ENCODE measurements at regions not wholly inside any gene's neighbourhood (a gene's known extent, or its start where the extent isn't known, plus 50 kb on each side); places are given as distances from the start of the nearest gene placed in this dataset.

DNA sequence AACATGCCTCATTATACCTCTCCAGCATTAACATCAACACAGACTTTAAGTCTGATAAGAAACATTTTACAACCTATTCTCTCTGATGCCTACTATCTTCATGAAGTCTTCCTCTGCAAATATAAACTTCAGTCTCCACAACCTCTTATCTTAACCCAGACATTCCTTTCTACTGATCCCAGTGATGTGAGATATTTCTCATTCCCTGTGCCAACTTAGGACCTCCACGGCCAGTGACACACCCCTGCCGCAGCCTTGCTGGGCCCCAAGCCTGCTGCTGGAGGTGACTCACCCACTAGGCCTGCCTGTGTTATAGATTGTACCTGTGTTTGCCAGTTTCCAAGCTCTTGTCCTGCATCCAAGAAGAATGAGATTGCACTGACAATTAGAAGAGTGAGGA is 734.5 kb upstream of the CADM2 start:
- DNase-seq (ENCODE audit: low read depth): no peak
- TF ChIP-seq, protein P1, sequence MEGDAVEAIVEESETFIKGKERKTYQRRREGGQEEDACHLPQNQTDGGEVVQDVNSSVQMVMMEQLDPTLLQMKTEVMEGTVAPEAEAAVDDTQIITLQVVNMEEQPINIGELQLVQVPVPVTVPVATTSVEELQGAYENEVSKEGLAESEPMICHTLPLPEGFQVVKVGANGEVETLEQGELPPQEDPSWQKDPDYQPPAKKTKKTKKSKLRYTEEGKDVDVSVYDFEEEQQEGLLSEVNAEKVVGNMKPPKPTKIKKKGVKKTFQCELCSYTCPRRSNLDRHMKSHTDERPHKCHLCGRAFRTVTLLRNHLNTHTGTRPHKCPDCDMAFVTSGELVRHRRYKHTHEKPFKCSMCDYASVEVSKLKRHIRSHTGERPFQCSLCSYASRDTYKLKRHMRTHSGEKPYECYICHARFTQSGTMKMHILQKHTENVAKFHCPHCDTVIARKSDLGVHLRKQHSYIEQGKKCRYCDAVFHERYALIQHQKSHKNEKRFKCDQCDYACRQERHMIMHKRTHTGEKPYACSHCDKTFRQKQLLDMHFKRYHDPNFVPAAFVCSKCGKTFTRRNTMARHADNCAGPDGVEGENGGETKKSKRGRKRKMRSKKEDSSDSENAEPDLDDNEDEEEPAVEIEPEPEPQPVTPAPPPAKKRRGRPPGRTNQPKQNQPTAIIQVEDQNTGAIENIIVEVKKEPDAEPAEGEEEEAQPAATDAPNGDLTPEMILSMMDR (IDR thresholded peaks at IDR 0.05; ENCODE audit: insufficient read depth, low read length, poor library complexity, severe bottlenecking): no peak
- Histone ChIP-seq H3K36me3 (ENCODE audit: control insufficient read depth, insufficient read depth, low read length) (no peaks in the 10 kb centered on the region), H3K27me3 (ENCODE audit: control insufficient read depth, insufficient read depth, low read length) (no peaks in the 10 kb centered on the region), H3K4me3 (ENCODE audit: low read depth, low read length) (no peak overlapping the region)

DNA sequence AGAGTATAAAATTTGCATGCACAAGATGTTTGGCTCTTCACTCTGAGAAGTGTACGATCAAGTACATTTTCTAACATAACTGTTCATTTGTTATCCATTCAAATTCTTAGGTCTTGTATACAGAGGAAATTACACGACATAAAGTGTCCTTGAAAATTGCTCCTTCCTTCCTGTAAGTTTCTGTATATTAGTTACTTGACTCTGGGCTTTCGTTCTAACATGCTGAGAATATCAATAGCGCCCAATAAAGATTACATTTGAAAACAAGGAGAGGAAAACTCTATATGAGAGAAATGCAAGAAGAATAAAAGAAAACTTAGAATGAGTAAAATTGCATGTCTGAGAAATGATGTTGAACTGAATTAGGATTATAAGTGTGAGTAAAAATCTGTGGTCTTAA is 722.5 kb upstream of the CADM2 start:
- H3K4me3 ChIP-seq (ENCODE audit: low read depth, low read length): no peak overlapping the region
- no peaks in the 10 kb centered on the region for H3K27me3 ChIP-seq (ENCODE audit: control insufficient read depth, insufficient read depth, low read length)
- no peak for DNase-seq (ENCODE audit: low read depth)
- TF ChIP-seq, protein P1 (IDR thresholded peaks at IDR 0.05; ENCODE audit: insufficient read depth, low read length, poor library complexity, severe bottlenecking): no peak
- no peaks in the 10 kb centered on the region for H3K36me3 ChIP-seq (ENCODE audit: control insufficient read depth, insufficient read depth, low read length)

DNA sequence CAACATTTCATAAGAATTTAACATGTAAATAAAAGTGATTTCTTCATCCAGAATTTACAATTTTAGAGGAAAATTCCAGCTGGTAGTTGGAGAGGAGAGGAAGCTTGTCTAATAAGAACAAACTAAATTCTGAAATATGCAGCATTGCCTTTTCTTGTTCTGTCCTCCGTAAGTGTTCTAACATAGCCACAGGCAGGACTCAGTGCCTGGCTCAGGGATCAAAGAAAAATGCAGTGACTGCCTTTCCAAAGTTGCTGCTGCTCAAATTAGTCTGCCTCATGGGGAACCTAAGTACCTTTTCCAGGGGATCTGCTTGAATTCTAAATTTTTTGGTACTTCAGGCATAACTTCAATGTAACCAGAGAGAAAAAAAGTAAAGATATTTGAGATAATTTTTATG is 713.0 kb upstream of the CADM2 start:
- Histone ChIP-seq H3K27me3 (ENCODE audit: control insufficient read depth, insufficient read depth, low read length) (no peaks in the 10 kb centered on the region), H3K36me3 (ENCODE audit: control insufficient read depth, insufficient read depth, low read length) (no peaks in the 10 kb centered on the region), H3K4me3 (ENCODE audit: low read depth, low read length) (no peak overlapping the region)
- DNase-seq (ENCODE audit: low read depth): no peak
- TF ChIP-seq, protein P1 (IDR thresholded peaks at IDR 0.05; ENCODE audit: insufficient read depth, low read length, poor library complexity, severe bottlenecking): no peak

DNA sequence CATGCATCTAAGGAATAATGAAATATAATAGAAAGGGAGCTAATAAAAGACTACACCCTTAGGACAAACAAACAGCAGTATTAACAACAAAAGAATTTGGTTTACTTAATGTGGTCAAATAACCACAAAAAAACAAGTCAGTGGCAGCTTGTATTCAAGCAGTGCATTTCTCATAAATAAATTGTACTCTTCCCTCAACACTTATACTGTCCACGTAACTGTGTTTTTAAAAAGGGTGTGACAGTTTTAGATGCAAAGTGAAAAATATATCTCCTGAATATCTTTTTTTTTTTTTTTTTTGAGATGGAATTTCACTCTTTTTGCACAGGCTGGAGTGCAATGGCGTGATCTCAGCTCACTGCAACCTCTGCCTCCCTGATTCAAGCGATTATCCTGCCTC is 698.2 kb upstream of the CADM2 start:
- TF ChIP-seq, protein P1 (IDR thresholded peaks at IDR 0.05; ENCODE audit: insufficient read depth, low read length, poor library complexity, severe bottlenecking): no peak
- Histone ChIP-seq H3K36me3 (ENCODE audit: control insufficient read depth, insufficient read depth, low read length) (no peaks in the 10 kb centered on the region), H3K4me3 (ENCODE audit: low read depth, low read length) (no peak overlapping the region), H3K27me3 (ENCODE audit: control insufficient read depth, insufficient read depth, low read length) (no peaks in the 10 kb centered on the region)
- DNase-seq (ENCODE audit: low read depth): no peak

DNA sequence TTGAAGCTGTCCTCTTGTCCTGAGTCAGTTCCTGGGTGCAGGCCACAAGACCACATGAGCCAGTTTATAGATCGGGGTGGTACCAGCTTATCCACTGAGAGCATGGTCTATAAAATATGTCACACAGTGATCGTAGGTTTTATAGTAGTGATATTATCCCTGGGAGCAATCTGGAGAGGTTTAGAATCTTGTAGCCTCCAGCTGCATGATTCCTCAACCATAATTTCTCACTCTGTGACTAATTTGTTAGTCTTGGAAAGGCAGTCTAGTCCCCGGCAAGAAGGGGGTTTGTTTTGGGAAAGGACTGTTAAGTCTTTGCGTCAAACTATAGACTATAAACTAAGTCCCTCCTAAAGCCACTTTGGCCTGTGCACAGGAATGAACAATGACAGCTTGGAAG is 693.0 kb upstream of the CADM2 start:
- Histone ChIP-seq H3K4me3 (ENCODE audit: low read depth, low read length) (no peak overlapping the region), H3K36me3 (ENCODE audit: control insufficient read depth, insufficient read depth, low read length) (no peaks in the 10 kb centered on the region), H3K27me3 (ENCODE audit: control insufficient read depth, insufficient read depth, low read length) (no peaks in the 10 kb centered on the region)
- TF ChIP-seq, protein P1 (IDR thresholded peaks at IDR 0.05; ENCODE audit: insufficient read depth, low read length, poor library complexity, severe bottlenecking): no peak
- no peak for DNase-seq (ENCODE audit: low read depth)

DNA sequence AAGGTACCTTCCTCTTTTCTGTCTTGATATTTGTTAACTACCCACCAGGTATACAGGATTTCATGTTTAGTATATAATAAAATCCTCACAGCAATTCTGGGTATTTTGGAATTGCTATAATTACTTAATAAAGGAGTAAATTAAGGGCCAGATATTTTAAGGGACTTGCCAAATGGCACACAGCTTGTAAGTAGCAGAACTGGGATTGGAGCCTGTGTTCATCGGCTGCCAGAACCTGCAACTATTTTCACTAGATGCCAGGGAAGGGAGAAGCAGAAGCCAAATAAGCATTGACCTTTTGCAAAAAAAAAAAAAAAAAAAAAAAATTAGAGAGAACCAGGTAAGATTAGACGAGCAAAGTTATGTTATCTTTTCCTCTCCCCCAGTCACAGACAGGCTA is 683.3 kb upstream of the CADM2 start:
- DNase-seq (ENCODE audit: low read depth): no peak
- Histone ChIP-seq H3K27me3 (ENCODE audit: control insufficient read depth, insufficient read depth, low read length) (no peaks in the 10 kb centered on the region), H3K36me3 (ENCODE audit: control insufficient read depth, insufficient read depth, low read length) (no peaks in the 10 kb centered on the region), H3K4me3 (ENCODE audit: low read depth, low read length) (no peak overlapping the region)
- TF ChIP-seq, protein P1 (IDR thresholded peaks at IDR 0.05; ENCODE audit: insufficient read depth, low read length, poor library complexity, severe bottlenecking): no peak

All from kidney epithelial cell (primary cell).